WTC11 (cell line): ENCODE measurements at regions not wholly inside any gene's neighbourhood (a gene's known extent, or its start where the extent isn't known, plus 50 kb on each side); places are given as distances from the start of the nearest gene placed in this dataset.

Source experiments
- ATAC-seq: fragments of 200-7000 bp; cut with Tn5 transposase; 2 replicates; pipeline ENCODE4 v1.10.0; 2021; ENCODE audit warnings: mild to moderate bottlenecking, moderate library complexity
- CTCF ChIA-PET: fragments of 300-600 bp; sonication (Branson Sonifier 250); formaldehyde crosslinking; loops from one replicate; lab custom pipeline; 2021; ENCODE audit warnings: antibody characterized with exemption; lab: Charles Lee
- POLR2A ChIA-PET: fragments of 350-600 bp; sonication (Branson Sonifier 250); formaldehyde crosslinking; loops from one replicate; lab custom pipeline; 2021; ENCODE audit warnings: antibody characterized with exemption; lab: Charles Lee
- DNase-seq: peaks from one replicate; pipeline ENCODE4 v3.0.0; 2021; ENCODE audit warnings: low spot score
- H3K27ac Mint-ChIP-seq: 2 replicates; pipeline ENCODE4 v1.8.0; 2021; ENCODE audit warnings: mixed read lengths
- H3K27me3 Mint-ChIP-seq: 2 replicates; pipeline ENCODE4 v1.8.0; 2021; ENCODE audit warnings: low read depth, mild to moderate bottlenecking, moderate library complexity, mixed read lengths
- H3K36me3 Mint-ChIP-seq: 2 replicates; pipeline ENCODE4 v1.8.0; 2021; ENCODE audit warnings: mixed read lengths
- H3K4me1 Mint-ChIP-seq: 2 replicates; pipeline ENCODE4 v1.8.0; 2022; ENCODE audit warnings: mixed read lengths
- H3K4me3 Mint-ChIP-seq: 2 replicates; pipeline ENCODE4 v1.8.0; 2021; ENCODE audit warnings: mild to moderate bottlenecking, moderate library complexity, mixed read lengths
- H3K9me3 Mint-ChIP-seq: 2 replicates; pipeline ENCODE4 v1.8.0; 2021; ENCODE audit warnings: mixed read lengths
- ATF1 ChIP-seq: sonication (generic); formaldehyde crosslinking; IDR thresholded peaks from 2 replicates; pipeline ENCODE4 v1.8.1; 2023; ENCODE audit warnings: mild to moderate bottlenecking, moderate library complexity, missing genetic modification reagents
- ESRRA ChIP-seq: sonication (generic); formaldehyde crosslinking; IDR thresholded peaks from 2 replicates; pipeline ENCODE4 v1.8.1; 2022; ENCODE audit warnings: mild to moderate bottlenecking, missing genetic modification reagents, borderline replicate concordance
- GRHL2 ChIP-seq: fragments of 250-450 bp; sonication (Bioruptor Pico); IDR thresholded peaks from 2 replicates; pipeline ENCODE4 v1.8.0; 2022; ENCODE audit warnings: mild to moderate bottlenecking, moderate library complexity; ENCODE audit not compliant: insufficient replicate concordance, severe bottlenecking
- GTF2I ChIP-seq: fragments of 250-450 bp; sonication (Bioruptor Pico); conservative IDR thresholded peaks from 2 replicates; pipeline ENCODE4 v1.4.0; 2021; ENCODE audit warnings: mild to moderate bottlenecking
- JAZF1 ChIP-seq: fragments of 250-450 bp; sonication (Bioruptor Pico); IDR thresholded peaks from 2 replicates; pipeline ENCODE4 v1.9.0; 2021; ENCODE audit warnings: moderate library complexity, mild to moderate bottlenecking, inconsistent platforms
- KAT7 ChIP-seq: sonication (generic); formaldehyde crosslinking; IDR thresholded peaks from 2 replicates; pipeline ENCODE4 v1.8.1; 2023; ENCODE audit warnings: missing genetic modification reagents, mild to moderate bottlenecking, borderline replicate concordance
- MYBL2 ChIP-seq: sonication (generic); formaldehyde crosslinking; IDR thresholded peaks from 2 replicates; pipeline ENCODE4 v1.8.1; 2023; ENCODE audit warnings: mild to moderate bottlenecking, moderate library complexity, missing genetic modification reagents
- NR3C1 ChIP-seq: sonication (generic); formaldehyde crosslinking; conservative IDR thresholded peaks from 2 replicates; pipeline ENCODE4 v1.8.1; 2023; ENCODE audit warnings: low read depth, mild to moderate bottlenecking, missing genetic modification reagents
- OVOL2 ChIP-seq: fragments of 250-450 bp; sonication (Bioruptor Pico); IDR thresholded peaks from 2 replicates; pipeline ENCODE4 v1.9.0; 2021; ENCODE audit warnings: mild to moderate bottlenecking, borderline replicate concordance
- RELA ChIP-seq: sonication (generic); formaldehyde crosslinking; IDR thresholded peaks from 2 replicates; pipeline ENCODE4 v1.8.1; 2022; ENCODE audit warnings: missing genetic modification reagents, mild to moderate bottlenecking, borderline replicate concordance
- RORB ChIP-seq: fragments of 250-450 bp; sonication (Bioruptor Pico); IDR thresholded peaks from 2 replicates; pipeline ENCODE4 v1.9.0; 2021; ENCODE audit warnings: mild to moderate bottlenecking
- SOX15 ChIP-seq: fragments of 250-450 bp; sonication (Bioruptor Pico); IDR thresholded peaks from 2 replicates; pipeline ENCODE4 v1.9.0; 2021; ENCODE audit warnings: mild to moderate bottlenecking
- ZNF138 ChIP-seq: sonication (generic); formaldehyde crosslinking; conservative IDR thresholded peaks from 2 replicates; pipeline ENCODE4 v1.8.1; 2022; ENCODE audit warnings: mild to moderate bottlenecking, moderate library complexity, missing genetic modification reagents
- ZNF396 ChIP-seq: fragments of 250-450 bp; sonication (Bioruptor Pico); IDR thresholded peaks from 2 replicates; pipeline ENCODE4 v1.8.0; 2021; ENCODE audit warnings: mild to moderate bottlenecking, moderate library complexity, borderline replicate concordance
- TF ChIP-seq, protein P1 (sequence below): sonication (generic); formaldehyde crosslinking; IDR thresholded peaks from 2 replicates; pipeline ENCODE4 v1.8.1; 2023; ENCODE audit warnings: mild to moderate bottlenecking, moderate library complexity, missing genetic modification reagents
- TF ChIP-seq, protein P2 (sequence below): sonication (generic); formaldehyde crosslinking; IDR thresholded peaks from 2 replicates; pipeline ENCODE4 v1.8.1; 2023; ENCODE audit warnings: mild to moderate bottlenecking, missing genetic modification reagents, moderate library complexity
- TF ChIP-seq, protein P3 (sequence below): sonication (generic); formaldehyde crosslinking; IDR thresholded peaks from 2 replicates; pipeline ENCODE4 v1.8.1; 2022; ENCODE audit warnings: low read depth, mild to moderate bottlenecking, moderate library complexity, missing genetic modification reagents, borderline replicate concordance
- TF ChIP-seq, protein P4 (sequence below): sonication (generic); formaldehyde crosslinking; IDR thresholded peaks from 2 replicates; pipeline ENCODE4 v1.8.0; 2022; ENCODE audit warnings: mild to moderate bottlenecking, missing genetic modification reagents
- TF ChIP-seq, protein P5 (sequence below): sonication (generic); formaldehyde crosslinking; conservative IDR thresholded peaks from 2 replicates; pipeline ENCODE4 v1.8.1; 2022; ENCODE audit warnings: mild to moderate bottlenecking, missing genetic modification reagents
- TF ChIP-seq, protein P6 (sequence below): sonication (generic); formaldehyde crosslinking; IDR thresholded peaks from 2 replicates; pipeline ENCODE4 v1.8.1; 2023; ENCODE audit warnings: mild to moderate bottlenecking, missing genetic modification reagents
- TF ChIP-seq, protein P7 (sequence below): fragments of 250-450 bp; sonication (Bioruptor Pico); conservative IDR thresholded peaks from 2 replicates; pipeline ENCODE4 v1.9.0; 2021; ENCODE audit warnings: mild to moderate bottlenecking
- TF ChIP-seq, protein P8 (sequence below): fragments of 250-450 bp; sonication (Bioruptor Pico); IDR thresholded peaks from 2 replicates; pipeline ENCODE4 v1.9.0; 2021; ENCODE audit warnings: mild to moderate bottlenecking

DNA sequence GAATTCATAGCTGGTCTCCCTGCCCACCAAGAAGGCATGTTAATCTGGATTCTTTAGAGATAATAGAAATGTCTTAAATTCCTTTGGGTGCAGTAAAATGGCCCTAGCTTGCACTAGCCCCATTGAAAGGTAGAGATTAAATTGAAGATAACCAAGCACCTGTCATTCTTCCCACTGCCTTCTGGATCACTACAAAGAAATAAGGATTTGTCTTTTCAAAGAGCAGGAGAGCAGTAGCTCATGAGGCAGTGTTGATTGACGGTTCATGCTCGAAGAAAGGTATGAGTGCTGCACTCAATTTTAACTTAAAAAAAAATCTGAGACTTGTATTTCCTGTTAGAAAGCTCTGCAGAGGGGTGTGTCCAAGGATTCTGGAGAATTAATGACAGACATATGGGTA lies 74.9 kb upstream of the F3 start:
- Mint-ChIP-seq H3K4me1 (peaks cover 38% of the 10 kb centered on the region), H3K4me3 (no peak overlapping the region), H3K27me3 (peaks cover 1% of the 10 kb centered on the region), H3K36me3 (peaks cover 17% of the 10 kb centered on the region), H3K9me3 (peaks cover 29% of the 10 kb centered on the region), H3K27ac (no peak overlapping the region)
- TF ChIP-seq ZNF138 (CRISPR knock-in tag) (no peak), ESRRA (CRISPR knock-in tag) (no peak)
- TF ChIP-seq, protein P1, sequence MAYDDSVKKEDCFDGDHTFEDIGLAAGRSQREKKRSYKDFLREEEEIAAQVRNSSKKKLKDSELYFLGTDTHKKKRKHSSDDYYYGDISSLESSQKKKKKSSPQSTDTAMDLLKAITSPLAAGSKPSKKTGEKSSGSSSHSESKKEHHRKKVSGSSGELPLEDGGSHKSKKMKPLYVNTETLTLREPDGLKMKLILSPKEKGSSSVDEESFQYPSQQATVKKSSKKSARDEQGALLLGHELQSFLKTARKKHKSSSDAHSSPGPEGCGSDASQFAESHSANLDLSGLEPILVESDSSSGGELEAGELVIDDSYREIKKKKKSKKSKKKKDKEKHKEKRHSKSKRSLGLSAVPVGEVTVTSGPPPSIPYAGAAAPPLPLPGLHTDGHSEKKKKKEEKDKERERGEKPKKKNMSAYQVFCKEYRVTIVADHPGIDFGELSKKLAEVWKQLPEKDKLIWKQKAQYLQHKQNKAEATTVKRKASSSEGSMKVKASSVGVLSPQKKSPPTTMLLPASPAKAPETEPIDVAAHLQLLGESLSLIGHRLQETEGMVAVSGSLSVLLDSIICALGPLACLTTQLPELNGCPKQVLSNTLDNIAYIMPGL (CRISPR knock-in tag), result no peak
- ChIA-PET CTCF (interaction anchor here (1.7 kb wide), 1 partner anchor 427 kb away, joined by 3 read pairs; no protein-coding TSS in a partner anchor), POLR2A (no interaction called here)
- ATAC-seq (no peak), DNase-seq (no peak)

DNA sequence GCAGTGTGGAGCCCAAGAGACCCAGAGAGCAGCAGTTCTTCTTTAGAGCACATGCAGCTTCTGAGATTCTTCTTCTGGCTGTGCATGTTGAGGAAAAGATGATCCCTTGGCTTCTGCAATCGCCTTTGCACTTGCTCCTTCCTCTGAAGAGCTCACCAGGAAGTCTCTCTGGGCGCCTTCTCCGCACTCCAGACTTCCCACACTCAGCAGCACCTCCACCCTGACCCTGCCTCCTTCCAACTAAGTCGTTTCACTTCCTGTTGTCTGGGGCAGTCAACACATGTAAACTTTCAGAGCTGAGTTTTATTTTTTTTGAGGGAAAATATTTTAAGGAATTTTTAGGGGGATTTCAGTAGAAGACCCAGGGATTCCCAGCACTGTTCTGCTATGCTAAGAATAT lies 73.4 kb upstream of the F3 start:
- H3K4me1 Mint-ChIP-seq, result peaks cover 44% of the 10 kb centered on the region
- H3K9me3 Mint-ChIP-seq, result peaks cover 26% of the 10 kb centered on the region
- TF ChIP-seq SOX15, result no peak
- TF ChIP-seq, protein P2, sequence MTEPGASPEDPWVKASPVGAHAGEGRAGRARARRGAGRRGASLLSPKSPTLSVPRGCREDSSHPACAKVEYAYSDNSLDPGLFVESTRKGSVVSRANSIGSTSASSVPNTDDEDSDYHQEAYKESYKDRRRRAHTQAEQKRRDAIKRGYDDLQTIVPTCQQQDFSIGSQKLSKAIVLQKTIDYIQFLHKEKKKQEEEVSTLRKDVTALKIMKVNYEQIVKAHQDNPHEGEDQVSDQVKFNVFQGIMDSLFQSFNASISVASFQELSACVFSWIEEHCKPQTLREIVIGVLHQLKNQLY (CRISPR knock-in tag), result no peak
- TF ChIP-seq, protein P3, sequence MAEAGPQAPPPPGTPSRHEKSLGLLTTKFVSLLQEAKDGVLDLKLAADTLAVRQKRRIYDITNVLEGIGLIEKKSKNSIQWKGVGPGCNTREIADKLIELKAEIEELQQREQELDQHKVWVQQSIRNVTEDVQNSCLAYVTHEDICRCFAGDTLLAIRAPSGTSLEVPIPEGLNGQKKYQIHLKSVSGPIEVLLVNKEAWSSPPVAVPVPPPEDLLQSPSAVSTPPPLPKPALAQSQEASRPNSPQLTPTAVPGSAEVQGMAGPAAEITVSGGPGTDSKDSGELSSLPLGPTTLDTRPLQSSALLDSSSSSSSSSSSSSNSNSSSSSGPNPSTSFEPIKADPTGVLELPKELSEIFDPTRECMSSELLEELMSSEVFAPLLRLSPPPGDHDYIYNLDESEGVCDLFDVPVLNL (CRISPR knock-in tag), result no peak
- no peak for TF ChIP-seq KAT7 (CRISPR knock-in tag)
- TF ChIP-seq, protein P4, sequence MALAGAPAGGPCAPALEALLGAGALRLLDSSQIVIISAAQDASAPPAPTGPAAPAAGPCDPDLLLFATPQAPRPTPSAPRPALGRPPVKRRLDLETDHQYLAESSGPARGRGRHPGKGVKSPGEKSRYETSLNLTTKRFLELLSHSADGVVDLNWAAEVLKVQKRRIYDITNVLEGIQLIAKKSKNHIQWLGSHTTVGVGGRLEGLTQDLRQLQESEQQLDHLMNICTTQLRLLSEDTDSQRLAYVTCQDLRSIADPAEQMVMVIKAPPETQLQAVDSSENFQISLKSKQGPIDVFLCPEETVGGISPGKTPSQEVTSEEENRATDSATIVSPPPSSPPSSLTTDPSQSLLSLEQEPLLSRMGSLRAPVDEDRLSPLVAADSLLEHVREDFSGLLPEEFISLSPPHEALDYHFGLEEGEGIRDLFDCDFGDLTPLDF (CRISPR knock-in tag), result no peak
- TF ChIP-seq, protein P5, sequence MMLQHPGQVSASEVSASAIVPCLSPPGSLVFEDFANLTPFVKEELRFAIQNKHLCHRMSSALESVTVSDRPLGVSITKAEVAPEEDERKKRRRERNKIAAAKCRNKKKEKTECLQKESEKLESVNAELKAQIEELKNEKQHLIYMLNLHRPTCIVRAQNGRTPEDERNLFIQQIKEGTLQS (CRISPR knock-in tag), result no peak
- TF ChIP-seq JAZF1, result no peak
- no peak for TF ChIP-seq RELA (CRISPR knock-in tag)
- no peak for TF ChIP-seq GTF2I (CRISPR knock-in tag)
- TF ChIP-seq OVOL2 (CRISPR knock-in tag), result no peak
- TF ChIP-seq, protein P6, sequence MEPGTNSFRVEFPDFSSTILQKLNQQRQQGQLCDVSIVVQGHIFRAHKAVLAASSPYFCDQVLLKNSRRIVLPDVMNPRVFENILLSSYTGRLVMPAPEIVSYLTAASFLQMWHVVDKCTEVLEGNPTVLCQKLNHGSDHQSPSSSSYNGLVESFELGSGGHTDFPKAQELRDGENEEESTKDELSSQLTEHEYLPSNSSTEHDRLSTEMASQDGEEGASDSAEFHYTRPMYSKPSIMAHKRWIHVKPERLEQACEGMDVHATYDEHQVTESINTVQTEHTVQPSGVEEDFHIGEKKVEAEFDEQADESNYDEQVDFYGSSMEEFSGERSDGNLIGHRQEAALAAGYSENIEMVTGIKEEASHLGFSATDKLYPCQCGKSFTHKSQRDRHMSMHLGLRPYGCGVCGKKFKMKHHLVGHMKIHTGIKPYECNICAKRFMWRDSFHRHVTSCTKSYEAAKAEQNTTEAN (CRISPR knock-in tag), result no peak
- TF ChIP-seq ATF1 (CRISPR knock-in tag), result no peak
- no peak for TF ChIP-seq GRHL2
- TF ChIP-seq, protein P7, sequence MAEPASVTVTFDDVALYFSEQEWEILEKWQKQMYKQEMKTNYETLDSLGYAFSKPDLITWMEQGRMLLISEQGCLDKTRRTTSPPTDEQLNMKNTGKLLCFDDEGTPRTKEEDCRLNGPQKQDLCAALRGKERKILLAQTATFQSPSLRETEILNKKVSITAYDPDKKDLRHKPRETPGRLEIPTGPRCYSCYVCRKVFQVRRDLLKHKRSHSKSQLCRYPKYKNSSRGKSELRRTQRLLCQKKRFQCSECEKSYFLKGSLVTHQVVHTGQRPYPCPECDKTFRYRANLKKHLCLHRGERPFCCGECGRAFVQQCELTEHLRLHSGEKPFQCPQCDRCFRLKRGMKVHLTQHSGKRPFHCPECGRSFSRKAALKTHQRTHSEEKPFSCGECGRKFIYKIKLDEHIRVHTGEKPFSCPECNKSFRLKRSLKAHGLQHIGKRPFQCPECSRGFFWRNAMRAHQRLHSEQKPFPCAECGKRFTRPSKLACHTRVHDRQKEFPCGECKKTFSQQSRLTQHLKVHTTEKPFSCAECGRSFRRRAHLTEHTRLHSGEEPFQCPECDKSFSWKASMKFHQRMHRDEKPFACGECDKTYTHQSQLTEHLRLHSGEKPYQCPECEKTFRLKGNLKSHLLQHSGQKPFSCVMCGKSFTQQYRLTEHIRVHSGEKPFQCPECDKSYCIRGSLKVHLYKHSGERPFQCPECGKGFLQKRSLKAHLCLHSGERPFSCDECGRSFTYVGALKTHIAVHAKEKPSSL, result no peak
- no peak for TF ChIP-seq ZNF396
- no peak for TF ChIP-seq RORB (CRISPR knock-in tag)
- TF ChIP-seq, protein P8, sequence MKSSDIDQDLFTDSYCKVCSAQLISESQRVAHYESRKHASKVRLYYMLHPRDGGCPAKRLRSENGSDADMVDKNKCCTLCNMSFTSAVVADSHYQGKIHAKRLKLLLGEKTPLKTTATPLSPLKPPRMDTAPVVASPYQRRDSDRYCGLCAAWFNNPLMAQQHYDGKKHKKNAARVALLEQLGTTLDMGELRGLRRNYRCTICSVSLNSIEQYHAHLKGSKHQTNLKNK, result no peak
- TF ChIP-seq MYBL2 (CRISPR knock-in tag), result no peak
- TF ChIP-seq, protein P1 (CRISPR knock-in tag), result no peak
- no peak for TF ChIP-seq NR3C1
- peaks cover 3% of the 10 kb centered on the region for H3K27me3 Mint-ChIP-seq
- CTCF ChIA-PET, result interaction anchor here (0.7 to 1.4 kb wide), 3 partner anchors 16 to 100 kb away, joined by 3 to 4 read pairs (median 3); partner anchors contain the start of gene F3
- H3K27ac Mint-ChIP-seq, result no peak overlapping the region
- no peak for DNase-seq
- POLR2A ChIA-PET, result no interaction called here
- peaks cover 17% of the 10 kb centered on the region for H3K36me3 Mint-ChIP-seq
- H3K4me3 Mint-ChIP-seq, result no peak overlapping the region
- ATAC-seq, result no peak
